ENCODE measurements at regions not wholly inside any gene's neighbourhood (a gene's known extent, or its start where the extent isn't known, plus 50 kb on each side); places are given as distances from the start of the nearest gene placed in this dataset.
A peak's percentile ranks its signal among the peaks of the same experiment; 100 is the strongest.

GRCh38 chr5:171580502-171581265, 161.2 kb downstream of the FGF18 start:
- no peaks in the 10 kb centered on the region for H3K36me3 ChIP-seq
- ATAC-seq (peak; percentile 29 to 71 (median 53)), DNase-seq (peak in 1 of 2 donors; percentile 24)
- H3K4me3 ChIP-seq: no peak overlapping the region
- WGBS, 2 donors: 36 to 43% methylated on average over 9 of the region's 9 CpGs
- H3K27me3 ChIP-seq: no peaks in the 10 kb centered on the region
- intact Hi-C loops (cut with DNase I): loop anchor here in 1 of 10 donors (10.0 kb wide), 1 partner anchor 156 kb away; no protein-coding TSS in a partner anchor
- peak overlapping the region in 8 of 10 donors; percentile 8 to 82 (median 66) for H3K27ac ChIP-seq
- H3K9me3 ChIP-seq: peaks cover 0 to 6% (median 0%) of the 10 kb centered on the region in 11 donors
- no peak for TF ChIP-seq CTCF (IDR thresholded peaks at IDR 0.05)
- peaks cover 10 to 41% (median 28%) of the 10 kb centered on the region in 9 donors for H3K4me1 ChIP-seq

GRCh38 chr5:171581781-171582180, 162.3 kb downstream of the FGF18 start:
- H3K9me3 ChIP-seq: no peaks in the 10 kb centered on the region

GRCh38 chr5:171582849-171583248, 163.4 kb downstream of the FGF18 start:
- no peaks in the 10 kb centered on the region for H3K36me3 ChIP-seq
- H3K27me3 ChIP-seq: no peaks in the 10 kb centered on the region
- no peak for DNase-seq
- WGBS, 2 donors: 92 to 96% methylated on average over 5 of the region's 5 CpGs
- no peak for TF ChIP-seq CTCF (IDR thresholded peaks at IDR 0.05)
- H3K4me3 ChIP-seq: no peak overlapping the region
- intact Hi-C loops (cut with DNase I): loop anchor here in 1 of 10 donors (10.0 kb wide), 1 partner anchor 158 kb away; no protein-coding TSS in a partner anchor
- peaks cover 10 to 40% (median 28%) of the 10 kb centered on the region in 9 donors for H3K4me1 ChIP-seq
- no peak for ATAC-seq
- H3K9me3 ChIP-seq: no peaks in the 10 kb centered on the region
- no peak overlapping the region for H3K27ac ChIP-seq

More at GRCh38 chr5:171581781-171582180, 162.3 kb downstream of the FGF18 start:
- ATAC-seq: no peak
- 83 to 86% methylated on average over 7 of the region's 7 CpGs for WGBS, 2 donors
- DNase-seq: no peak
- no peaks in the 10 kb centered on the region for H3K36me3 ChIP-seq
- no peak overlapping the region for H3K4me3 ChIP-seq
- peaks cover 10 to 41% (median 28%) of the 10 kb centered on the region in 9 donors for H3K4me1 ChIP-seq
- H3K27ac ChIP-seq: peak overlapping the region in 1 of 10 donors; percentile 65
- H3K27me3 ChIP-seq: no peaks in the 10 kb centered on the region
- intact Hi-C loops (cut with DNase I): loop anchor here in 1 of 10 donors (10.0 kb wide), 1 partner anchor 157 kb away; no protein-coding TSS in a partner anchor
- no peak for TF ChIP-seq CTCF (IDR thresholded peaks at IDR 0.05)

- no peak for ATAC-seq
Observed at GRCh38 chr5:171585981-171586380, 166.5 kb downstream of the FGF18 start.

More at GRCh38 chr5:171585981-171586380, 166.5 kb downstream of the FGF18 start:
- TF ChIP-seq CTCF (IDR thresholded peaks at IDR 0.05): no peak
- Histone ChIP-seq H3K4me1 (peaks cover 0 to 8% (median 2%) of the 10 kb centered on the region in 9 donors), H3K27ac (no peak overlapping the region), H3K9me3 (no peaks in the 10 kb centered on the region), H3K27me3 (no peaks in the 10 kb centered on the region), H3K4me3 (no peak overlapping the region), H3K36me3 (no peaks in the 10 kb centered on the region)
- no peak for DNase-seq
- WGBS, 2 donors: 90 to 93% methylated on average over 9 of the region's 9 CpGs
- intact Hi-C loops (cut with DNase I): loop anchor here in 1 of 10 donors (10.0 kb wide), 1 partner anchor 161 kb away; no protein-coding TSS in a partner anchor
